Thymus (tissue), 11 donors: ENCODE measurements at regions not wholly inside any gene's neighbourhood (a gene's known extent, or its start where the extent isn't known, plus 50 kb on each side); places are given as distances from the start of the nearest gene placed in this dataset.

ENCODE experiments used
- DNase-seq, 9 donors: peaks; one replicate each; pipeline ENCODE4 v3.0.0-alpha.2; 2013; ENCODE audit warnings: low spot score in 9 of 9, low read depth in 6 of 9, missing footprints in 1 of 9
- H3K27ac ChIP-seq, 2 donors: one replicate each; pipeline ENCODE4 v1.5.1; 2013; ENCODE audit warnings: control low read depth in 1 of 2, low read depth in 1 of 2, low read length in 1 of 2, mild to moderate bottlenecking in 1 of 2, moderate library complexity in 1 of 2
- H3K27me3 ChIP-seq, 2 donors: one replicate each; pipeline ENCODE4 v1.5.1; 2013; ENCODE audit warnings: low read length in 1 of 2; ENCODE audit not compliant: control insufficient read depth in 2 of 2, insufficient read depth in 1 of 2
- H3K36me3 ChIP-seq, 2 donors: one replicate each; pipeline ENCODE4 v1.5.1; 2013; ENCODE audit warnings: low read length in 1 of 2, mild to moderate bottlenecking in 1 of 2, moderate library complexity in 1 of 2; ENCODE audit not compliant: control insufficient read depth in 2 of 2, insufficient read depth in 2 of 2
- H3K4me1 ChIP-seq, 2 donors: one replicate each; pipeline ENCODE4 v1.5.1; 2013; ENCODE audit warnings: low read length in 2 of 2; ENCODE audit not compliant: control insufficient read depth in 2 of 2, insufficient read depth in 2 of 2
- H3K4me3 ChIP-seq, 2 donors: one replicate each; pipeline ENCODE4 v1.5.1; 2013; ENCODE audit warnings: low read length in 2 of 2, control low read depth in 1 of 2, mild to moderate bottlenecking in 1 of 2
- H3K9me3 ChIP-seq, 2 donors: one replicate each; pipeline ENCODE4 v1.5.1; 2013; ENCODE audit warnings: low read length in 1 of 2, mild to moderate bottlenecking in 1 of 2; ENCODE audit not compliant: control insufficient read depth in 2 of 2, insufficient read depth in 1 of 2
- WGBS: extraction: QIAGEN DNeasy Blood & Tissue Kit; methylation state at CpG from one replicate; pipeline ENCODE4 v1.1.7; 2013; 5-methylcytosine and 5-hydroxymethylcytosine counted together
- donor health status: healthy.

- Histone ChIP-seq H3K9me3 (no peaks in the 10 kb centered on the region), H3K27ac (no peak overlapping the region), H3K4me1 (no peaks in the 10 kb centered on the region), H3K27me3 (no peaks in the 10 kb centered on the region), H3K4me3 (no peak overlapping the region), H3K36me3 (no peaks in the 10 kb centered on the region)
- DNase-seq = no peak
- 70% methylated on average over 2 of the region's 2 CpGs for WGBS
Measured at GRCh38 chr5:96280946-96281393, 152.1 kb downstream of the PCSK1 start.

GRCh38 chr5:96279801-96280542 is 153.1 kb downstream of the PCSK1 start:
- no peaks in the 10 kb centered on the region for H3K36me3 ChIP-seq
- no peaks in the 10 kb centered on the region for H3K9me3 ChIP-seq
- no peaks in the 10 kb centered on the region for H3K27me3 ChIP-seq
- no peak overlapping the region for H3K4me3 ChIP-seq
- no peaks in the 10 kb centered on the region for H3K4me1 ChIP-seq
- WGBS = 92% methylated on average over 6 of the region's 6 CpGs
- DNase-seq = no peak
- H3K27ac ChIP-seq = no peak overlapping the region

GRCh38 chr5:96278981-96279380 is 154.1 kb downstream of the PCSK1 start:
- Histone ChIP-seq H3K27ac (no peak overlapping the region), H3K36me3 (no peaks in the 10 kb centered on the region), H3K4me3 (no peak overlapping the region), H3K9me3 (no peaks in the 10 kb centered on the region), H3K4me1 (no peaks in the 10 kb centered on the region), H3K27me3 (no peaks in the 10 kb centered on the region)
- WGBS = 97% methylated on average over 3 of the region's 3 CpGs
- no peak for DNase-seq

GRCh38 chr5:96275051-96275450 is 158.0 kb downstream of the PCSK1 start:
- H3K4me3 ChIP-seq = no peak overlapping the region
- 94% methylated on average over 3 of the region's 3 CpGs for WGBS
- no peaks in the 10 kb centered on the region for H3K9me3 ChIP-seq
- H3K27ac ChIP-seq = no peak overlapping the region
- no peak for DNase-seq
- no peaks in the 10 kb centered on the region for H3K27me3 ChIP-seq
- no peaks in the 10 kb centered on the region for H3K4me1 ChIP-seq
- H3K36me3 ChIP-seq = no peaks in the 10 kb centered on the region

GRCh38 chr5:96265487-96265886 is 167.6 kb downstream of the PCSK1 start:
- Histone ChIP-seq H3K4me3 (no peak overlapping the region), H3K27me3 (no peaks in the 10 kb centered on the region), H3K27ac (no peak overlapping the region), H3K36me3 (no peaks in the 10 kb centered on the region), H3K4me1 (no peaks in the 10 kb centered on the region), H3K9me3 (no peaks in the 10 kb centered on the region)
- 93% methylated on average over 1 of the region's 1 CpG for WGBS
- DNase-seq = no peak

GRCh38 chr5:96264047-96264446 is 169.0 kb downstream of the PCSK1 start:
- Histone ChIP-seq H3K27me3 (no peaks in the 10 kb centered on the region), H3K4me1 (no peaks in the 10 kb centered on the region), H3K36me3 (no peaks in the 10 kb centered on the region), H3K9me3 (no peaks in the 10 kb centered on the region), H3K4me3 (no peak overlapping the region), H3K27ac (no peak overlapping the region)
- no peak for DNase-seq
- WGBS = 96% methylated on average over 3 of the region's 3 CpGs

GRCh38 chr5:96262105-96262504 is 170.9 kb downstream of the PCSK1 start:
- no peak overlapping the region for H3K4me3 ChIP-seq
- 70% methylated on average over 3 of the region's 3 CpGs for WGBS
- H3K36me3 ChIP-seq = no peaks in the 10 kb centered on the region
- DNase-seq = no peak
- H3K27ac ChIP-seq = no peak overlapping the region
- H3K4me1 ChIP-seq = no peaks in the 10 kb centered on the region
- H3K9me3 ChIP-seq = no peaks in the 10 kb centered on the region
- no peaks in the 10 kb centered on the region for H3K27me3 ChIP-seq

- 96% methylated on average over 5 of the region's 5 CpGs for WGBS
- no peaks in the 10 kb centered on the region for H3K4me1 ChIP-seq
- no peak overlapping the region for H3K27ac ChIP-seq
- H3K36me3 ChIP-seq = no peaks in the 10 kb centered on the region
- no peak overlapping the region for H3K4me3 ChIP-seq
- no peaks in the 10 kb centered on the region for H3K27me3 ChIP-seq
- no peaks in the 10 kb centered on the region for H3K9me3 ChIP-seq
- no peak for DNase-seq
Measured at GRCh38 chr5:96260009-96260408, 173.0 kb downstream of the PCSK1 start.

- no peak overlapping the region for H3K27ac ChIP-seq
- H3K27me3 ChIP-seq = no peaks in the 10 kb centered on the region
- H3K36me3 ChIP-seq = no peaks in the 10 kb centered on the region
- no peak overlapping the region for H3K4me3 ChIP-seq
- no peaks in the 10 kb centered on the region for H3K9me3 ChIP-seq
- DNase-seq = no peak
- WGBS = 16% methylated on average over 2 of the region's 2 CpGs
- no peaks in the 10 kb centered on the region for H3K4me1 ChIP-seq
Measured at GRCh38 chr5:96259151-96259772, 173.8 kb downstream of the PCSK1 start.
